HepG2 (cell line): ENCODE measurements at regions not wholly inside any gene's neighbourhood (a gene's known extent, or its start where the extent isn't known, plus 50 kb on each side); places are given as distances from the start of the nearest gene placed in this dataset.

Experiments
- ATAC-seq: fragments of 200-7000 bp; cut with Tn5 transposase; 3 replicates; pipeline ENCODE4 v1.9.1; 2020; ENCODE audit warnings: mild to moderate bottlenecking, moderate library complexity
- BruUV-seq: library from RNA; stranded (reverse); fragments of 400-500 nt; replicated peaks from 2 replicates; lab custom pipeline; 2021; lab: Mats Ljungman, UMichigan
- CTCF ChIA-PET: fragments of 300-600 bp; formaldehyde crosslinking; extraction: SDS; loops from one replicate; lab custom pipeline; 2021; ENCODE audit warnings: low total read pairs, inconsistent platforms, low intra/inter-chr PET ratio; lab: Yijun Ruan, JAX
- POLR2A ChIA-PET: fragments of 350-600 bp; sonication (Branson Sonifier 250); formaldehyde crosslinking; loops from one replicate; lab custom pipeline; 2020; ENCODE audit warnings: antibody characterized with exemption, inconsistent platforms; lab: Yijun Ruan, JAX
- DNase-seq: peaks from one replicate; pipeline ENCODE4 v3.0.0-alpha.2; 2015; ENCODE audit warnings: low spot score
- FAIRE-seq: peaks from 3 replicates; lab custom pipeline; 2011; peaks lifted over from hg19 to GRCh38; lab: Jason Lieb, UNC
- H2AFZ ChIP-seq: one replicate; pipeline ENCODE4 v1.6.1; 2011; ENCODE audit warnings: low read length, inconsistent platforms
- H3K27ac ChIP-seq: fragments of 300-600 bp; 3 replicates; pipeline ENCODE4 v1.8.0; 2011; ENCODE audit warnings: mixed run types, mild to moderate bottlenecking, mixed read lengths, low read length, inconsistent platforms; ENCODE audit not compliant: insufficient read depth; ENCODE audit errors: extremely low read length
- H3K27me3 ChIP-seq, 2 experiments: fragments of 200-600 bp in 1 of 2; 2 replicates in 1 of 2; 3 replicates in 1 of 2; pipeline versions ENCODE4 v1.6.0 to v1.8.0; 2011; ENCODE audit warnings: low read length in 2 of 2, mild to moderate bottlenecking in 2 of 2, moderate library complexity in 2 of 2, inconsistent platforms in 1 of 2; ENCODE audit not compliant: insufficient read depth in 2 of 2, control insufficient read depth in 1 of 2
- H3K36me3 ChIP-seq, 2 experiments: fragments of 200-600 bp in 1 of 2; replicated peaks in 1 of 2; 2 replicates in 1 of 2; 3 replicates in 1 of 2; pipeline versions ENCODE4 v1.5.1 to v1.8.0; 2011; ENCODE audit warnings: low read length in 2 of 2, inconsistent platforms in 1 of 2; ENCODE audit not compliant: insufficient read depth in 2 of 2, control insufficient read depth in 1 of 2
- H3K4me1 ChIP-seq: 2 replicates; pipeline ENCODE4 v1.5.1; 2012; ENCODE audit warnings: low read length, inconsistent platforms; ENCODE audit not compliant: insufficient read depth
- H3K4me2 ChIP-seq: 2 replicates; pipeline ENCODE4 v1.6.0; 2011; ENCODE audit warnings: low read depth, low read length, inconsistent platforms
- H3K4me3 ChIP-seq, 3 experiments: fragments of 200-600 bp in 1 of 3; sonication (generic), shearing (Covaris generic) in 1 of 3; replicated peaks in 1 of 3; 2 replicates each; pipeline ENCODE4 v1.5.1; 2011 to 2016; ENCODE audit warnings: low read length in 3 of 3, inconsistent platforms in 2 of 3, low read depth in 2 of 3, mild to moderate bottlenecking in 2 of 3, control low read depth in 1 of 3, mixed read lengths in 1 of 3; ENCODE audit not compliant: insufficient read depth in 1 of 3
- H3K79me2 ChIP-seq: one replicate; pipeline ENCODE4 v1.6.1; 2011; ENCODE audit warnings: low read length, inconsistent platforms; ENCODE audit not compliant: insufficient read depth
- H3K9ac ChIP-seq: 2 replicates; pipeline ENCODE4 v1.6.0; 2011; ENCODE audit warnings: mild to moderate bottlenecking, low read depth, low read length, inconsistent platforms; ENCODE audit not compliant: insufficient read depth
- H3K9me3 ChIP-seq: 2 replicates; pipeline ENCODE4 v1.5.1; 2012; ENCODE audit warnings: mild to moderate bottlenecking, low read length
- H4K20me1 ChIP-seq: 2 replicates; pipeline ENCODE4 v1.6.0; 2011; ENCODE audit warnings: inconsistent platforms, mild to moderate bottlenecking, low read length, moderate library complexity; ENCODE audit not compliant: insufficient read depth
- FLYWCH1 ChIP-seq: sonication (generic); formaldehyde crosslinking; IDR thresholded peaks from 2 replicates; pipeline ENCODE4 v1.8.1; 2023; ENCODE audit warnings: mild to moderate bottlenecking, missing genetic modification reagents
- HDAC2 ChIP-seq: sonication (generic); formaldehyde crosslinking; IDR thresholded peaks from 2 replicates; pipeline ENCODE4 v1.4.0; 2020; ENCODE audit warnings: missing genetic modification reagents
- JDP2 ChIP-seq: sonication (generic); formaldehyde crosslinking; IDR thresholded peaks from 2 replicates; pipeline ENCODE4 v1.8.1; 2022; ENCODE audit warnings: missing genetic modification reagents, borderline replicate concordance
- NFKBIZ ChIP-seq: IDR thresholded peaks from 2 replicates; pipeline ENCODE4 v1.6.1; 2018; ENCODE audit warnings: missing genetic modification reagents, missing compliant biosample characterization
- PAX8 ChIP-seq: sonication (generic); formaldehyde crosslinking; IDR thresholded peaks from 2 replicates; pipeline ENCODE4 v1.8.0; 2022; ENCODE audit warnings: mild to moderate bottlenecking, missing genetic modification reagents, borderline replicate concordance
- RFX5 ChIP-seq: IDR thresholded peaks from 2 replicates; pipeline ENCODE4 v1.6.1; 2011; ENCODE audit warnings: low read depth, low read length, improper control_type of control experiment
- RFXANK ChIP-seq: IDR thresholded peaks from 2 replicates; pipeline ENCODE4 v1.6.1; 2016
- TRIM24 ChIP-seq: sonication (generic); formaldehyde crosslinking; IDR thresholded peaks from 2 replicates; pipeline ENCODE4 v1.8.0; 2022; ENCODE audit warnings: mild to moderate bottlenecking, missing genetic modification reagents
- ZBTB26 ChIP-seq: IDR thresholded peaks from 2 replicates; pipeline ENCODE4 v1.6.1; 2016; ENCODE audit warnings: missing compliant biosample characterization, missing genetic modification reagents, borderline replicate concordance
- ZNF547 ChIP-seq: sonication (generic); formaldehyde crosslinking; IDR thresholded peaks from 2 replicates; pipeline ENCODE4 v1.5.1; 2020; ENCODE audit warnings: mild to moderate bottlenecking, missing genetic modification reagents
- ZNF740 ChIP-seq: sonication (generic); formaldehyde crosslinking; IDR thresholded peaks from 2 replicates; pipeline ENCODE4 v1.4.0; 2020; ENCODE audit warnings: missing genetic modification reagents
- ZNF766 ChIP-seq: sonication (generic); formaldehyde crosslinking; IDR thresholded peaks from 2 replicates; pipeline ENCODE4 v1.5.0; 2020; ENCODE audit warnings: missing genetic modification reagents, borderline replicate concordance
- ZSCAN9 ChIP-seq: IDR thresholded peaks from 2 replicates; pipeline ENCODE4 v1.6.1; 2016; ENCODE audit warnings: borderline replicate concordance
- WGBS: methylation state at CpG from one replicate; pipeline ENCODE4 v1.1.6; 2017; ENCODE audit warnings: low lambda C conversion rate; 5-methylcytosine and 5-hydroxymethylcytosine counted together
- in situ Hi-C: cut with HindIII; loops from 2 replicates; pipeline ENCODE4 v1.10.0; 2017; ENCODE audit warnings: low pct_unique_long_range_greater_than_20kb; ENCODE audit not compliant: extremely low pct_ligation_motif_present
- intact Hi-C: fragments of 100-400 bp; cut with micrococcal nuclease; formaldehyde crosslinking; loops from one replicate; pipeline ENCODE4 v1.10.0; 2022; ENCODE audit not compliant: unreplicated experiment

GRCh38 chr13:40148742-40149141 is 493.3 kb downstream of the COG6 start:
- H3K9ac ChIP-seq = no peak overlapping the region
- no peak overlapping the region for H3K4me3 ChIP-seq
- ATAC-seq = no peak
- no peak overlapping the region for H3K4me2 ChIP-seq
- no peaks in the 10 kb centered on the region for H3K9me3 ChIP-seq
- no peak for FAIRE-seq
- no peaks in the 10 kb centered on the region for H4K20me1 ChIP-seq
- in situ Hi-C loops (no loop called here), intact Hi-C loops (no loop called here)
- H3K27me3 ChIP-seq = peaks cover 0 to 4% of the 10 kb centered on the region in 2 experiments; a peak in 1 of 5 replicates
- ChIA-PET POLR2A (no interaction called here), CTCF (no interaction called here)
- BruUV-seq = no TSS peak
- DNase-seq = no peak
- WGBS = 0% methylated on average over 1 of the region's 1 CpG
- H3K4me1 ChIP-seq = no peaks in the 10 kb centered on the region
- no peak overlapping the region for H3K27ac ChIP-seq
- H2AFZ ChIP-seq = no peak overlapping the region
- no peaks in the 10 kb centered on the region for H3K79me2 ChIP-seq
- no peak for TF ChIP-seq RFXANK (CRISPR knock-in tag)
- TF ChIP-seq ZSCAN9 (CRISPR knock-in tag) = no peak
- TF ChIP-seq HDAC2 = no peak
- no peak for TF ChIP-seq ZBTB26 (CRISPR knock-in tag)
- no peak for TF ChIP-seq ZNF766 (CRISPR knock-in tag)
- TF ChIP-seq PAX8 = no peak
- no peak for TF ChIP-seq ZNF547
- no peak for TF ChIP-seq NFKBIZ
- no peak for TF ChIP-seq JDP2 (CRISPR knock-in tag)
- TF ChIP-seq RFX5 = no peak
- TF ChIP-seq ZNF740 = no peak
- TF ChIP-seq TRIM24 (CRISPR knock-in tag) = no peak
- no peak for TF ChIP-seq FLYWCH1 (CRISPR knock-in tag)
- H3K36me3 ChIP-seq = no peaks in the 10 kb centered on the region
